ENCODE measurements at regions not wholly inside any gene's neighbourhood (a gene's known extent, or its start where the extent isn't known, plus 50 kb on each side); places are given as distances from the start of the nearest gene placed in this dataset.

GRCh38 chr2:240204431-240205276 lies 64.2 kb upstream of the OTOS start:
- peaks cover 65% of the 10 kb centered on the region for H3K27me3 Mint-ChIP-seq
- H3K27ac Mint-ChIP-seq = no peak overlapping the region
- no peaks in the 10 kb centered on the region for H3K36me3 Mint-ChIP-seq (ENCODE audit: low read depth)
- H3K4me3 Mint-ChIP-seq = no peak overlapping the region
- H3K9me3 Mint-ChIP-seq = peaks cover 3% of the 10 kb centered on the region
- H3K4me1 Mint-ChIP-seq (ENCODE audit: low read depth) = peaks cover 12% of the 10 kb centered on the region
- DNase-seq = no peak

DNA sequence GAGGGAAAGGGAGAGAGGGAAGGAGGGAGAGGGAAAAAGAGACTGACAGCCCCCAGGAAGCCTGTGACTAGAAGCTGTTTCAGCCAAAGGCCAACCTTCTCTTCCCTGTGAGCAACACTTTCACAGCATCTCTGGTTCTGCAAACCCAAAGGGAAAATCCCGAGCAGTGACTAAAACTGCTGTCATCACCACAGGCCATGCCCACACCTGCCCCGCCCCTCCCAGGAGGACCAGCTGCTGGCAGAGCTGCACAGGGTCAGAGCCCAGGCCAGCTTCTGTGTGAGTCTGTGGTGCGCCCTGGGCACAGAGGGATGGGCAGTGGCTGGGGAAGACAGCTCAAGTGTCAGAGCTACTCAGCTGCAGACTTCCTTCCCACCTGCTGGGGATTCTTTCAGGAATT lies 64.9 kb upstream of the OTOS start:
- H3K4me3 Mint-ChIP-seq = no peak overlapping the region
- no peaks in the 10 kb centered on the region for H3K36me3 Mint-ChIP-seq (ENCODE audit: low read depth)
- H3K27ac Mint-ChIP-seq = no peak overlapping the region
- H3K4me1 Mint-ChIP-seq (ENCODE audit: low read depth) = peaks cover 12% of the 10 kb centered on the region
- peak; percentile 69 for DNase-seq
- H3K27me3 Mint-ChIP-seq = peaks cover 58% of the 10 kb centered on the region
- H3K9me3 Mint-ChIP-seq = peaks cover 3% of the 10 kb centered on the region

DNA sequence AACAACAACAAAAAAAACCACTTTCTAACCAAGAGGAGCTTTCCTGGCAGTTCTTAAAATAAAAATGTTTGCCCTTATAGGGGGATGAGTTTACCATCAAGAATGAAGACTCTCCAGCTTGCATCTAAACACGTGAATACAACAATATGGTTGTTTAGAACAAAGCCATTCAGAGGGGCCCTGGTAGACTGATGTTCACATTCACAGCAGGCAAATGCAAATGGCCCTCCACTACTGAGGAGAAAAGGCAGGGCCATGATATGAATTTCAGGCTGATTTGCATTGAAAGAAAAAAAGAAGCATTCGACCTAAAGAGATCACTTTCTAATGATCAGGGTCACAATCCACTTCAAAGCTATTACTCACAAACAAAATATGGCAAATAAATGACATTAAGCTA lies 65.3 kb upstream of the OTOS start:
- H3K4me1 Mint-ChIP-seq (ENCODE audit: low read depth) = peaks cover 12% of the 10 kb centered on the region
- H3K27ac Mint-ChIP-seq = no peak overlapping the region
- H3K27me3 Mint-ChIP-seq = peaks cover 56% of the 10 kb centered on the region

DNA sequence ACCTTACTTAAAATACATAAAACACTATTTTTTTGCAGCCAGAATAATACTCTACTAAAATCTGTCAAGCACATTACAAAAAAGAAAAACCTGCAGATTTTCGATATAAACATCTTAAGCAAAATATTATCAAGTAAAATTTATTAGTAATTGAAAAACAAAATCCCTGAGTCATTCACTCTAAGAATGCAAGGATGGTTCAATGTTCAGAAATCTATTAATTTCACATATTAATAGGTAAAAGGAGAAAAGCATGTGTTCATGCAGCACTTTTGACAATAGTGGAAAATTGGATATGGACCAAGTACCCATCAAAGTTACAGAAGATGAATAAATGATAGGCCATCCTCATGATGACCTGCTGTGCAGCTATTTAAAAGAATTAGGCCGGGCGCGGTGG lies 66.2 kb upstream of the OTOS start:
- Mint-ChIP-seq H3K27me3 (peaks cover 51% of the 10 kb centered on the region), H3K27ac (no peak overlapping the region), H3K9me3 (peaks cover 3% of the 10 kb centered on the region), H3K4me1 (ENCODE audit: low read depth) (peaks cover 12% of the 10 kb centered on the region), H3K4me3 (no peak overlapping the region), H3K36me3 (ENCODE audit: low read depth) (no peaks in the 10 kb centered on the region)
- no peak for DNase-seq

More for the DNA sequence above, 65.3 kb upstream of the OTOS start:
- peaks cover 3% of the 10 kb centered on the region for H3K9me3 Mint-ChIP-seq
- H3K4me3 Mint-ChIP-seq = no peak overlapping the region
- DNase-seq = no peak
- no peaks in the 10 kb centered on the region for H3K36me3 Mint-ChIP-seq (ENCODE audit: low read depth)

GRCh38 chr2:240207661-240208060 lies 67.2 kb upstream of the OTOS start:
- H3K4me3 Mint-ChIP-seq = no peak overlapping the region
- no peak overlapping the region for H3K27ac Mint-ChIP-seq
- H3K27me3 Mint-ChIP-seq = peaks cover 42% of the 10 kb centered on the region
- peaks cover 3% of the 10 kb centered on the region for H3K9me3 Mint-ChIP-seq
- peaks cover 12% of the 10 kb centered on the region for H3K4me1 Mint-ChIP-seq (ENCODE audit: low read depth)
- DNase-seq = no peak
- no peaks in the 10 kb centered on the region for H3K36me3 Mint-ChIP-seq (ENCODE audit: low read depth)

DNA sequence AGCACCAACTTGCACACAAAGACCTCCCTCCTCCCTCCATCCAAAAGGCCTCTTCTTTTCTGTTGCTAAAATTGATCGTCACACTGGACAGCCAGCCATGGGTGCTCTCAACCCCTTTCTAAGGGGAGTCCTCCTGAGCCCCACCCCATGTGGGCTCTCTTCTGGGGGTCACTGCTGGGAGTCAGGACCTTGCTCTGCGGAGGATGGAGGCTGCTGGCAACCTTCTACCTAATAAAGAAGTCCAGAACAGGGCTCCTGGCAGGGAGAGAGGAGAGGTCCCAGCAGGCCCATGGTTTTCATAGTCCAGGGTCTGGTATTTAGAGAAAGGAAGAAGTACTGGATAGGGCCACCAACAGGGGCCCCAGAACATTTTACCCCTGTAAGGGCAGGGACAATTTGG lies 67.6 kb upstream of the OTOS start:
- no peak overlapping the region for H3K4me3 Mint-ChIP-seq
- peaks cover 37% of the 10 kb centered on the region for H3K27me3 Mint-ChIP-seq
- peaks cover 3% of the 10 kb centered on the region for H3K9me3 Mint-ChIP-seq
- no peaks in the 10 kb centered on the region for H3K36me3 Mint-ChIP-seq (ENCODE audit: low read depth)
- peaks cover 12% of the 10 kb centered on the region for H3K4me1 Mint-ChIP-seq (ENCODE audit: low read depth)
- no peak overlapping the region for H3K27ac Mint-ChIP-seq
- no peak for DNase-seq

DNA sequence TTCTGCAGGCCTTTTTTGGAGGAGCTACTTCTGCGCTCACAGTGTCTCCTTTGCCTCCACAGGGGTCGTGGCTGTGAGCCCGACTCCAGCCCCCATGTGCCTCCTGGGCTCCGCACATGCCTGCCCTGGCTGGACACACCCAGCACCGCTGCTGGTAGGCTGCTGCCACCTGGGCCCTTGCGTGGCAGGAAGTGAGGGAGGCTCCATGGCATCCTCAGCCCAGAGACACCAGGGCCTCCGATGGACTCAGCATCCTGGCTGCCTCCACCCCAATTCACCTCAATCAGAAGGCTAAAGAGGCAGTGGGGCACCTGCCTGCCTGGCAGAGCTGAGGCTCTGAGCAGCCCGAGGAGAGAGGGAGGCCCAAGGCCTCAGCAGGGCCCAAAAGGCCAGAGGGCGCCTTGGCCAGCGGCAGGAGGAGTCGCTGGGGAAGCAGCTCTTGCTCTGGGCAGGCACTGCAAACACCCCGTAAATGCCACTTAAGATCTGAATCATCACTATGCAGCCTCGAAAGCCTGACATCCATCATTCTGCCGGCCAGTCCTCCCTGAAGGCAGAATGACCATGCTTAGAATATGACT lies 68.3 kb upstream of the OTOS start:
- H3K27ac Mint-ChIP-seq = no peak overlapping the region
- no peak for DNase-seq
- peaks cover 33% of the 10 kb centered on the region for H3K27me3 Mint-ChIP-seq
- H3K36me3 Mint-ChIP-seq (ENCODE audit: low read depth) = no peaks in the 10 kb centered on the region
- H3K4me3 Mint-ChIP-seq = no peak overlapping the region
- H3K4me1 Mint-ChIP-seq (ENCODE audit: low read depth) = peaks cover 12% of the 10 kb centered on the region
- peaks cover 3% of the 10 kb centered on the region for H3K9me3 Mint-ChIP-seq

DNA sequence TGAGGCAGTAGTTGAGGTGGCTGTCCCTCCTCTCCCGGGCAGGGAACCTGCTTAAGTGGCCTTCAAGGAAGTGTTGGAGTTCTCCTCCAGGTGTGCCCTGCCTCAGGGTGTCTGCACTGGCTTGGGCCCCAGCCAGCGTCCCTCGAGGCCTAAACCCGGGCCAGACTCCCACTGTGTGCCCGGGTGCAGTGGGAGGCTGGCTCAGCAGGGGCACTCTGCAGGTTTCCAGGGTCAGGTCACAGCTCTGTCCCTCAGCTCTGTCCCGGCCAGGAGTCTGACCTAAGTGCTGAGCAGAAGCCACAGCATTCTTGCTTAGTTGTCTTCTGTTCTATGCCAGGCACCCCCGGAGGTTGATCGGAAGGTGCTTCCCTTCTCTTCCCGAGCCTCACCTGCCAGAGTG lies 69.0 kb upstream of the OTOS start:
- peaks cover 12% of the 10 kb centered on the region for H3K4me1 Mint-ChIP-seq (ENCODE audit: low read depth)
- H3K27ac Mint-ChIP-seq = no peak overlapping the region
- no peak overlapping the region for H3K4me3 Mint-ChIP-seq
- H3K36me3 Mint-ChIP-seq (ENCODE audit: low read depth) = no peaks in the 10 kb centered on the region
- peaks cover 27% of the 10 kb centered on the region for H3K27me3 Mint-ChIP-seq
- no peak for DNase-seq
- peaks cover 3% of the 10 kb centered on the region for H3K9me3 Mint-ChIP-seq

- Mint-ChIP-seq H3K4me3 (no peak overlapping the region), H3K4me1 (ENCODE audit: low read depth) (peaks cover 5% of the 10 kb centered on the region), H3K36me3 (ENCODE audit: low read depth) (no peaks in the 10 kb centered on the region), H3K9me3 (peaks cover 3% of the 10 kb centered on the region), H3K27me3 (peaks cover 19% of the 10 kb centered on the region), H3K27ac (no peak overlapping the region)
- no peak for DNase-seq
These were observed 69.9 kb upstream of the OTOS start for GRCh38 chr2:240210198-240210965.

DNA sequence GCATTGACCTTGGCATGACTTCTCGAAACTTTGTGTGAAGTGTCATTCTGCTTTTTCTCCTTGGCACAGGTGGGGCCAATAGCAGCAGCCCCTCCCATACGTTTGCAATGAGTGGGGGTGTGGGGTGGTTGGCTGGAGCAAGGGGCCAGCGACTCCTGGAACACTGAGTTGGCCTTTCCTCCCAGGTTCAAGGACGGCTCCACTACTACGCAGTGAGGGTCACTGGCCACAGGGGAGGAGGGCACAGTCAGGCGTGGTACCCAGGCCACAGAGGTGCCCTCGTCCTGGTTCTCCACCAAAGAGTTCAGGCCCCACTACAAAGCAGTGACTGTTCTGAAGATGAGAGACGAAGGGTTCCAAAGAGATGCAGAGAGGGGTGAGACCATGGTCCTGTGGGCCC lies 70.6 kb upstream of the OTOS start:
- H3K9me3 Mint-ChIP-seq = no peaks in the 10 kb centered on the region
- H3K4me1 Mint-ChIP-seq (ENCODE audit: low read depth) = no peaks in the 10 kb centered on the region
- no peak overlapping the region for H3K4me3 Mint-ChIP-seq
- H3K27me3 Mint-ChIP-seq = peaks cover 11% of the 10 kb centered on the region
- no peak overlapping the region for H3K27ac Mint-ChIP-seq
- no peaks in the 10 kb centered on the region for H3K36me3 Mint-ChIP-seq (ENCODE audit: low read depth)
- DNase-seq = no peak

GRCh38 chr2:240211598-240212424 lies 71.4 kb upstream of the OTOS start:
- no peaks in the 10 kb centered on the region for H3K4me1 Mint-ChIP-seq (ENCODE audit: low read depth)
- H3K4me3 Mint-ChIP-seq = no peak overlapping the region
- H3K27me3 Mint-ChIP-seq = peaks cover 11% of the 10 kb centered on the region
- no peak for DNase-seq
- H3K9me3 Mint-ChIP-seq = no peaks in the 10 kb centered on the region
- H3K27ac Mint-ChIP-seq = no peak overlapping the region
- H3K36me3 Mint-ChIP-seq (ENCODE audit: low read depth) = no peaks in the 10 kb centered on the region

GRCh38 chr2:240212425-240213225 lies 72.2 kb upstream of the OTOS start:
- Mint-ChIP-seq H3K4me1 (ENCODE audit: low read depth) (no peaks in the 10 kb centered on the region), H3K27me3 (peaks cover 9% of the 10 kb centered on the region), H3K9me3 (no peaks in the 10 kb centered on the region), H3K4me3 (no peak overlapping the region), H3K27ac (no peak overlapping the region), H3K36me3 (ENCODE audit: low read depth) (no peaks in the 10 kb centered on the region)
- DNase-seq = no peak

DNA sequence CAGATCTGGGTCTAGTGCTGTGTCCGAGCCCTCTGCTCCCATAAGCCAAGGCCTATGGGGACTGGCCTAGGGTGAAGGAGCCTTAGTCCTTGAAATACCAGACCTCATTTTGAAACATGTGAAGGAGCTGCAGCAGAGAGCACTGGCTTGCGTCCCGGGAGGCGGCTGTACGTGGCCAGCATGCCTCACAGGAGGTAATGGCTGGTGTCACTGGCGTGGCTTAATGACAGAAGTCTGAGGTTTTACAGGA lies 72.7 kb upstream of the OTOS start:
- Mint-ChIP-seq H3K9me3 (no peaks in the 10 kb centered on the region), H3K4me1 (ENCODE audit: low read depth) (no peaks in the 10 kb centered on the region), H3K27me3 (peaks cover 6% of the 10 kb centered on the region), H3K27ac (no peak overlapping the region), H3K4me3 (no peak overlapping the region), H3K36me3 (ENCODE audit: low read depth) (no peaks in the 10 kb centered on the region)
- DNase-seq = no peak

Measured in activated T-cell treated with anti-CD3 and anti-CD28 coated beads, Interleukin-2, amount 50 U/mL, for 24 hours (primary cell).